ENCODE measurements at regions not wholly inside any gene's neighbourhood (a gene's known extent, or its start where the extent isn't known, plus 50 kb on each side); places are given as distances from the start of the nearest gene placed in this dataset.
"Not testable (repeated sequence)": the region's sequence is repeated elsewhere in the genome, so short reads cannot be mapped to it uniquely, and the experiment has no call there.

DNA sequence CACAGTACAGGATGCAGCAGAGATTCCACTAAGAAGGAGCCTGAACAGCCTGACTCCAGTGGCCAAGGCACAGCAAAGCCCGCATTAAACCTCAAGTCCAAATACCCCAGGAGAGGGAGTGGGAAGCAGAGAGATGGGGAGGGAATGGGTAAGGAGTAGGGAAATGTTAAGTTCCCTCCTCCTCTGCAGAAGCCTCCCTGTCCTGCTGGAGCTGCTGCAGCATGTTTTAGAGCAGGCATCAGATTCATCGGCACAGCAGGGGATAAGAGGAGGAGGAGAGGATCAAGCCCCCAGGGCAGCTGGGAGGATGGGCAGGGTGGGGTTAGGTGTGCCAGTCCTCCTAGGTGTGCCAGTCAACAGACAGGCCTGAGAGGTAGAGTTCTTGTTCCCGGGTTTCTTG is 709.7 kb downstream of the PTPRU start:
- no peak for DNase-seq

DNA sequence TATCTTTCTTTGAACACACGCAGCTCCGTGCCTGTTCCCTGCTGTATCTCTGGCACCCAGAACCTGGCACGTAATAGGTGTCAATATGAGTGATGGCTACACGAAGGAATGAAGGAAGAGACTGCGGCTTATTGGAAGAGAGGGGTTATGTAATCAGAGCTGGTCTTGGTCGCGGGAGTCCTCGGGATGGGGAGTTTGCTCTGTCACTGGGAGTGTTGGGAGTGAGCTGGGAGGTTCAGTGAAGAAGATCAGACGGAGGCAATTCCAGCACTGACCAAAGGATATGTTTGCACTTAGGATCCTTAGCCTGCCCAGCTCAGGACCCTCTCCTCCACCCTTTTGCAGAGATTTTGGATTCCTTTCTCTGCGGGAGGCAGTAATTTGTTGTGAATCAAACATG is 709.1 kb downstream of the PTPRU start:
- no peak for DNase-seq

DNA sequence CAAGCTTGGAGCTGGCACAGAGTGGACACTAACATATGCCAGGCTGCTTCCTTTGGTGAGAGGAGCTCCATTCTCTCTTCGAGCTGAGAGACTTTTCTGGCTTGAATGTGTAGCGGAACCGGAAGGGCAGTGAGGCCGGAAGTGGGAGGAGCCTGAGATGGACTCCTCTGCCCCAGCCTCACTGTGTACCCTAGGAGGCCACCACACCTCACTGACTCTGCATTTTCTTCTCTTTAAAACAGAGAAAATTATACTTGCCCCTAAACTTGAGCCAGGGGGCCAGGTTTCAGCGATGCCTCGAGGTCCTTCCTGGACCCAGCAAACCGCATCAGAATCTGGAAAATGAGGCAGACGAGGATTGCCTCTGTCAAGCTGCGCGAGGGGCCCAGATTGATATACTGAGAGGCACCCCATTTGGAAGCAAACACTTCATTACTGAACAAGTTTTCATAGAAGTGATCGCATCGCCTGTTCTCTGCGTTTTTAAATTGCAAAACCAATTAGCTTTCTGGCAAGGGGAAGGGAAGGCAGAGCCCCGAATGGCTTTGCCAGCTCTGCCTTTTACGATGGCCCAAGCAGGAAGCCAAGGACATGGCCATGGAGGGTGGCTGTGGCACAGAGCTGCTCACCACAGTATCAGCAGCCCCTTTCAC is 708.1 kb downstream of the PTPRU start:
- no peak for DNase-seq

DNA sequence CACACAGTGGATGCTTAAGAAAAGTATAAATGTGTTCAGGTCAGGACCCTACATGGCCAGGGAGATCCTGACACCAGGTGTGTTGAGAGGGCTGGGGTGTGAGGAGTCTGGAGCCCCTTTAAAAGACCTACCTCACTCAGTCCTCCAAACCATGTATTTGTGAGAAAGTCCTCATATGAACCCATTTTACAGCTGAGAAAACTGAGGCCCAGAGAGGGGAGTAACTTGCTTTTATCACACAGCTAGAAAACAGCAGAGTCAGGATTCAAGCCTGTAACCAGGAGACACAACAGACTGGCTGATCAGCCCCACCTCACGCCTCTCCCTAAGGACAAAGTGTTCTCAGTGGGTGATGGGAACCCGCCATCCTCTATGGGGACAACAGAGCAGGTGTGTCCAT is 706.7 kb downstream of the PTPRU start:
- no peak for DNase-seq

DNA sequence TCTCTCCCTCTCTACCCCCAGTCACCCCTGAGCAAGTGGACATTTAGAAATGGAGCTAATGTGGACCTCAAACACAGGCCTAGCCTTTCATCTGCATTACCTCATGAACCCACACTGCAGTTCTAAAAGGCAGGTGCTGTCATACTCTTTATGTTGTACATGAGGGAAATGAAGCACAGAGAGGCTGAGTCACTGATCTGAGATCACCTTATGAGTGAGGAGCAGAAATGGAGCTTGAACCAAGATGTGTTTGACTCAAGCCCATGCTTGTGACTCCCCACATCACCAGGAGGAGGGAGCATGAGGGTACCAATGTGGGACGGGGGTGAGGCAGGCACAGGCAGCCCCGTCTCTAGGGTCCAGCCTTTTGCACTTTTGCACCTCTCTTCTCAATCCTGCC is 702.8 kb downstream of the PTPRU start:
- no peak for DNase-seq

DNA sequence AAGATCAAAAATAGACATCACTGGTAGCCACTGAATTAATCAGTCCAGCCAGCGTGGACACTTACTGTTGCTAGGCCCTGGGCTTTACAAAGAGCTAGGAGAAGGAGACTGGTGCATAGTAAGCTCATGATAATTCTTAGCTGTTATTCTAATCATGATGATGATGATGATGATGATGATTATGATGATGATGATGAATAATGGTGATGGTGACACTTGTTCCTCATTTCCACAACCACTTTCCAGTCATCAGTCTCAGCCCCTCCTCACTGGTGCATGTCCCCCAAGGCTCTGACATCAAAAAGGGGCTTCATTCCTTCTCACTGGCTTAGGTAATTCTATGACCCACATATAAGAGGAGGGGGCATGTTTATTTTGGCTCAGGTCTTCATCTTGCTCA is 701.0 kb downstream of the PTPRU start:
- DNase-seq, result no peak

DNA sequence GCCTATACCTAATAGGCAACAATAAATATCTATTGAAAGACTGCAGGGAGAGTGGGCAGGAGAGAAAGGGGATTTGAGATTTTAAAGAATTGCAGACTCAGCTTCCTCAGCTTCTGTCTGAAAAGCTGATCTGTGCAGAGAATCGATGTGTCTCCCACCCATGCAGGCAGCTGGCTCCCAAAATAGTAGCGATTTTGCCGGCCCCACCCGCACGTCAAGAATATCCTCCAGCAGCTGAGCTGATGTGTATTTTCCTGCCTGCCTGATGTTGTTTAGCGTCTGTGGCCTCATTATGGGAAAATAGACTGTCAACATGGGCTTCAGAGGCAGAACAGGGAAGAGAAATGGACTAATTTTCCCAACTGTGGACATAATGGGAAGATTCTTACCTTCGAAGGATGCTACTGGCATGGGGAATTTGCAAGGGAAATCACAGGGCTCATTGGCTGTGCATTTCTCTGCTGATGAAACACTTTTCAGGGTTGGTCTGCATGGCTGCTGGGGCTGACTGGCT is 699.8 kb downstream of the PTPRU start:
- no peak for DNase-seq

DNA sequence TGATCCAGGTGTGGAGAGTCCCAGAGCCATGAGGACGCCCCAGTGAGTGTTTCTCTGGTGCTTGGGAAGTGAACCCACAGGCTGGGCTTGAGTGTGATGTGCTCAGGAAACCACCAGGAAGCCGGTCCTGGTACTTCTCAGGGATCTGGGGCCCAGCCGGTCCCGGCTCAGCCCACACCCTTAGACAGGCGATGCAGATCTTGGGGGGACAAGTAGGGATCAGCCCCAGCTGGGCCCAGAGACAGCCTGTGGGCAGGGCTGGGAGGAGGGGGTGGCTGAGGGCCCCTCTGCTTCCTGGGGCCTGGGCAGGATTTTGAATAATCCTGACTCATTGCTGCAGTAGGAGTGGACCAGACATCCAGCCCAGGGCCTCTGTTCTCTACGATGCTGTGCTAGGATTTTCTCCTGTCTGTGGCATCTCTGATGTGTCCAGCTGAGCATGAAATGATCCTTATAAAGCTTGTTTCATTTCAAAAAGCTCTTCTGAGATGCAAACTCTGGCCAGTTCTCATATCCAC is 698.0 kb downstream of the PTPRU start:
- DNase-seq, result no peak

DNA sequence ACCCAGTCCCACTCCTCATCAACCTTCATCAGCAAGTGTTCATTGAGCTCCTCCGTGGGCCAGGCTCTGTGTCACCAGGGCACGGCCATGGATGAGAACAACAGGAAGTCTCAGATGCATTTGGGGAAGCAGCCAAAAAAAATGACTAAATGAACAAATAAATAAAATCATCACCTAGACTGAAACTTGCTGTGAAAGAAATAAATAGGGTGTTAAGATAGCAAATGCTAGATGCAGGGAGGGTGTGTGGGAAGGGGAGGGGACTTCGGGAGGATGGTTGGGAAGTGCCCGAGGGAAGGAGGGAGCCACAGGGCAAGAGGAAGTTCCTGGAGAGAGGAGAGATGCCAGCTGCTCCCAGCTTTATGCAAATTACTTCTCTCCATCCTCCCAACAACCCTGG is 696.7 kb downstream of the PTPRU start:
- DNase-seq, result no peak

DNA sequence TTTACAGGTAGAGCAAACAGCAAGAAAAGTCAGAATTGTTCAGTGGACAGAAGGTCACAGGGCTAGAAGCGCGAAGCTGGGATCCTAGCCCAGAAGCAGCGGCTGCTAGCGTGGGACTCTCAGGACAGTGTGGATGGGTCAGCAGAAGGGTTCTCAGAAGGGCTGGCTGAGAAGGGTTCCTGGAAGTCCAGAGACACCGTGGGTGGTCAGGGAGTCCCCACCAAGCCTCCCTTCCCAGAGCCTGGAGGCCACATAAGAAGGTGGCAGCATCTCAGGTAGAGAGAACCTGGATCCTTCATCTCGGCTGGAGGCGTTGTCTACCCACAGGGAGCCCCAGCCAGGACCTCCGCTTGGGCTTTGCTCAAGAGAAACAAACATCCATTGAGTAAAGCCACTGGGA is 696.3 kb downstream of the PTPRU start:
- DNase-seq, result no peak

DNA sequence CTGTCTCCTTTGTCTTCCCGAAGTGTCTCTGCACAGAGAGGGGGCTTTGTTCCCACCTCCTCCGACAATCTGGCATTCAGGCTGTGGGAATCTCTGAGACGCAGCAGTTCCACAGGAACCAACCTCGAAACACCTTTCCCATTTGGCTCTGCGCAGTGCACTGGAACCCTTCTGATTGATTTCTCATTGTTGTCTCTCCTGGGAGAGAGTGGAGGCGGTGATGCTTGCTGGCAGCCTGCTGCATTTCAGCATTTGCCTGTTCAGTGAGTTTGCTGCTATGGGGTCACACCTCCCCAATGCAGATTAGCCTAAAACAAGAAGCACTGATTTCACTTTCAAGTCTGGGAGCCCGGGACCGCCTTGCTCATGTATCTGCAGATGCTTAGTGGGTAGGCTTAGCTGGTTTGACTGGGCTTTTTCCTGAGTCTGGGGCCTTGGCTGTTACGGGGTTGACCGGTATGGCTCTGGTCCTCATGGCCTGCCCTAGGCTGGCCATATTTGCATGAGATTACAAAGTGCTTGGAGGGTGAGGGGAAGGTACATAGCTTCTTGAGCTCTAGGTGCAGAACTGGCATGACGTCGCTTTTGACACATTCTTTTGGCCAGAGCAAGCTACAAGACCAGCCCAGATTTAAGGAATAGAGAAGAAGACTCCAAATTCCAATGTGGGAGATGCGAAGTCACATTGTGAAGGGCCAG is 695.3 kb downstream of the PTPRU start:
- DNase-seq, result no peak

DNA sequence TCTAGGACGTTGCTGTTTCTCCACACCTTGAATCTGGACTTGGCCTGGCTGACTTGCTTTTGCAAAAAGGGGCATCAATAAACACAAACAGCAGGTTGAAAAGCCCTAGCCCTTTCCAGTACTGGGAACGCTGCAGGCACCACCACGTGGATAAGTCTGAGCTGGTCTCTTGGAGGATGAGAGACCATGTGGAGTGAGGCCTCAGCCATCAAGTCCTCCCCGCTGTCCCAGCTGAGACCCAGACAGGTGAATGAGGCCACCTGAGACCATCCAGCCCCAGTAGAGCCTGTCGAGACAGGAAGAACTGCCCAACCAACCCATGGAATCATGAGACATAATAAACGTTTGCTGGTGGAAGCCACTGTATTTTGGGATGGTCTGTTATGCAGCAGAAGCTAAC is 688.7 kb downstream of the PTPRU start:
- DNase-seq, result no peak

DNA sequence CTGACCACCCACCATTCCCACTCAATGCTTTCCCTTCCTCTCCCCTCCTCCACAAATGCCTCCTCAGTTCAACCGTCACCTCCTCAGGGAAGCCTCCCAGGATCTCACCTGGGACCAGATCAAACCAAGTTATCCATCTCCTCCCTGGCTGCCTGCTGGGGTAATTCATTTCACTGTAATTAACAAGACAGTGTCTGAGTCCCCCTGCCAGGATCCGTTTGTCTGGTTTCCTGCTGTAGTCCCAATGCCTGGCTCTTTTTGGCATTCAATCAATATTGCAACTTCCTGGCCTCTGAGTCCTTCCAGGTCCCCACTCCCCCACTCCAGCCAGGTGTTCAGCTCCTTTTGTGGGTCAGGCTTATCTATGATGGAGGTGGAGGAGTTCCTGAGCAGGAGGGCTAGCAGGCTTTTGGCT is 687.7 kb downstream of the PTPRU start:
- DNase-seq, result no peak

DNA sequence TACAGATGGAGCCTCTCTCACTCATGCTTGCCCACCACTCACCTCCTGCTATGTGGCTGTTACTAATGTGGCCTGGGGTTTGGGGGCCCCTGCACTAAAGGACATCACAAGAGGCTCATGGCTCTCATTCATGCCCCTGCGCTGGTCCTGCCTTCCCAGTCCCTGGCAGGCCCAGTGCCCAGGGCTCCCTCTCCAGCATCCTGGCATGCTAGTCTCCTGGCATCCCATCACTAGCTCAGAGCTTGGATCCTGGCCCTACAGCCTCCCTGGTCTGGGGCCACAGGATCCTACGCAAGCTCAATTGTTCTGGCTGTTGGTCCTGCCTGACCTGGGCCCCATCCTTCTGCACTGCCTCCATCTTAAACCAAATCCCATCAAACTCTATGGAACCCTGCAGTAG is 685.4 kb downstream of the PTPRU start:
- DNase-seq, result no peak

DNA sequence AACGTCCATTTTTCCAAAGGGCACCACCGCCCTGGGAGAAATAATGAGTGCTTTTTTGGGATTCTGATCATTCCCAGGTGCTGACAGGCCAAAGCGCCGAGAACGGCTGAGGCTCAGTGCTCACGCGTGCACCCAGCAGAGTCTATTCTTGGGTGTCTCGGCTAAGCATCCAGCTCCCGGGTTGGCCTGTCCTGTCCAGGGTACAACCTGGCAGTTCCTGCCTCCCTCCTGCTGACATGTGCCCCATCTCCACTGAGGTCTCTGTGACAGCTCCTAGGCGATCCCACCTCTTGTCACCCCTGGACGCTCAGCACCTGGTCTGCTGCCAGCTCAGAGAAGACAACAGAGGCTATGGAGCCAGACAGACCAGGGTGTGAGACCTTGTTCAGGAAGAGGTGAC is 684.5 kb downstream of the PTPRU start:
- DNase-seq, result no peak

DNA sequence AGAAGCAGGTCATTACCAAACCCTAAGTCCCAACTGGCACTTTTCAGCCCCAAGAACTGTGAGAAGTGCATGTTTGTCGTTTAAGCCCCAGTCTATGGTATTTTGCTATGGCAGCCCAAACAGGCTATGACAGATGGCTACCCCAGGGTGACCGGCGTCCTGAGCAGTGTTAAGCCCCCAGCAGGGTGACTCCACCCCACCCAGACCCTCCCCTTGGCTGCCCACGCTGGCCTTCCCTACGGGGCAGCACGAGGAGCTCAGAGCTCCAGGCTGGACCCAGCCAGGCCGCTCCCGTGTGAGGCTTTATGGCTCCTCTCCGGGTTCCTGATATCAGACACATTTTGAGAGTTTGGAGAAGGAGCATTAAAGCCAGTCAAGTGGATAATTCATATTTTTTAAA is 684.0 kb downstream of the PTPRU start:
- DNase-seq, result no peak

DNA sequence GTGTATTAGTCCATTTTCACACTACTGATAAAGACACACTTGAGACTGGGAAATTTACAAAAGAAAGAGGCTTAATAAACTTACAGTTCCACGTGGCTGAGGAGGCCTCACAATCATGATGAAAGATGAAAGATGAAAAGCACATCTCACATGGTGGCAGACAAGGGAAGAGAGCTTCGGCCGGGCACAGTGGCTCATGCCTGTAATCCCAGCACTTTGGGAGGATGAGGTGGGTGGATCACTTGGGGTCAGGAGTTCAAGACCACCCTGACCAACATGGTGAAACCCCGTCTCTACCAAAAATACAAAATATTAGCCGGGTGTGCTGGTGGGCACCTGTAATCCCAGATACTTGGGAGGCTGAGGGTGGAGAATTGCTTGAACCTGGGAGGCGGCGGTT is 682.7 kb downstream of the PTPRU start:
- not testable (repeated sequence) for DNase-seq

DNA sequence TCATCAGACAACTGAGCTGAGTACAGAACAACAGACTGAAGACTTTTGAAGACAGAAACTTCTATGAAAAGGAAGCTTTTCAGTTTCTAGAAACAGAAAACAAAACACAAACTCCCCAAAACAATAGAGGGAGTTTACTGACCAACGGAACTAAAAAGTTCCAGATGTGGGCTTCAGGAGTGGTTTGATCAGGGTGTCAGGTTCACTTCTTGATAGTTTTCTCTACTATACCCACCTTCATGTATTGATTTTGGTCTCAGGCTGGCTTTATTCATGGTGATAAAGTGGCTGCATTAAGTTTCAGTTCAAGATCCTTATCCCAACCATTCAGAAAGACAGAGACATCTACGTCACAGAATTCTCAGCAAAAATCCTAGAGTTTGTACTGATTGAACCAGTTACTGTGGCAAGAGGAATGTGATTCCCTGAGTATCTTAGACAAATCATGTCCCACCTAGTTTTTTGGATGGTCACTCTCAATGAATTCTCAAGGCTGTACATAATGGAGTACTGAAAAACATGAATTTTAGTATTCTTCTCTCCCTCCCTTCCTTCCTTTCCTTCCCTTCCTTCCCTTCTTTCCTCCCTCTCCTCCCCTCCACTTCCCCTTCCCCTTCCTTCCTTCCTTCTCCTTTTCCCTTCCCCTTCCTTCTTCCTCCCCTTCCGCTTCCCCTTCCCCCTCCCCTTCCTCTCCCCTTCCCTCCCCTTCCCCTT is 680.5 kb downstream of the PTPRU start:
- no peak for DNase-seq

DNA sequence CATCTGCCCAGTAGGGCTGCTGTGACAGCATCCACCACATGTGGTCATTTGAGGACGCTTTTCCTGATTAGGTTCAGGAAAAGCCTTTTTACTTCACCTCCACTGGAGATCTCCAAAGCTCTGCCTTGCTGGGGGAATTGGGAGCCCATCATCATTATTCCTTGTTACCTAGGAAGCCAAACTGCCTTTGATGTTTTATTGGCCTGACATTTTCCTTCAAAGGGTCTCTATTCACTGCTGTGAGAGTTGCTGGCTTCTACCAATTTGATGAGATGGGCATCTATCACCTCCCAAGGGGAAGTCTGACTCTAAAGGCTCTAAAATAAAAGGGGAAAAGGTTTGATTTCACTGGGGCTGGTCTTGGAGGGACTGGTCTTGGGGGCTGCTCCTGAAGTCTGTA is 678.6 kb downstream of the PTPRU start:
- DNase-seq, result no peak

DNA sequence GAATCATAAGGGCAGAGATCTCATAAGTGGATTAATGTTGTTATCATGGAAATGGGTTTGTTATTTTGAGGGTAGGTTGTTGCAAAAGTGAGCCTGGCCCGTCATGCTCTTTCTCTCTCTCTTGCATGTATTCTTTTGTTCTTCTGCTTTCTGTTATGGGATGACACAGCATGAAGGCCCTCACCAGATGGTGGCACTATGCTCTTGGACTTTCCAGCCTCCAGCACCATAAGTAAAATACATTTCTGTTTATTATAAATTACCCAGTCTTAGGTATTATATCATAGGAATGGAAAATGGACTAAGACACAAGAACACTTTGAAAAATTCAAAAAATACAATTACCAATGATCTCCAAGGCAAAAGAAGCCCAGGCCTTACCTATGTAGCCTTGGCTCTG is 676.1 kb downstream of the PTPRU start:
- DNase-seq, result peak; percentile 2

DNA sequence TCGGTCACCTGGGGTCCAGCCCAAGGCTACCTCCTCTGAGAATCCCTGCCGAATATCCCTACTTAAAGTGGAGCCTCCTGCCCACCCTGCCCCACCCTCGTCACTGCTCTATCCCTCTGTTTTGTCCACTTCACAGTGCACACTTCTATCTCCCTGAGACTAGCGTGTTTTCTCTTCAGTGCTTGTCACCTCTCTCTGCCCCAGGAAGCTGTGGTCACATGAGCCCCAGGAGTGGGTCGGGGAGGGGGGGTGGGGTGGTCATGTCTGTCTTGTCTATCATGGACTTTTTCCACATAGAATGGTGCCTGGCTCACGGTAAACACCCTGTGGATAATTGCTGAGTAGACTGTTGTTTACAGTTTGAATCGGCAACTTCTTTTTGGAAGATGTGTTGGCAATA is 673.6 kb downstream of the PTPRU start:
- no peak for DNase-seq

DNA sequence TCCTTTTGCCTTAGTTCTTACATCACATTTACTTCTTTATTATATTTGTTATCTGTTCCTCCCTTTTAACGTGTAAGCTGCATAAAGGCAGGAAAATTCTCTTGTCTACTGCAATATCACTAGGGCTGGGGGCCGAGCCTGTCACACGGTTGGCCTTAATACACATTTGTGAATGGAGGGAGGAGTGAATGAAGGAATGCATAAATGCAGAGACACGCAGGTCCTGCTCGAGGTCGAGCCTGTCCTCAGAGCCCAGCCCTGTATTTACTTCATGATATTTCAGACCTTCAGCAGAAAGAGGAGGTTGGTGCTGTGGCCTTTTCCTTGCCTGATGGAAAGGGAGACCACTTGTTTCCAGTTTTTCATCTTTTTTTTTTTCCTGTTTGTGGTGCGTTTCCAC is 671.3 kb downstream of the PTPRU start:
- DNase-seq, result no peak

DNA sequence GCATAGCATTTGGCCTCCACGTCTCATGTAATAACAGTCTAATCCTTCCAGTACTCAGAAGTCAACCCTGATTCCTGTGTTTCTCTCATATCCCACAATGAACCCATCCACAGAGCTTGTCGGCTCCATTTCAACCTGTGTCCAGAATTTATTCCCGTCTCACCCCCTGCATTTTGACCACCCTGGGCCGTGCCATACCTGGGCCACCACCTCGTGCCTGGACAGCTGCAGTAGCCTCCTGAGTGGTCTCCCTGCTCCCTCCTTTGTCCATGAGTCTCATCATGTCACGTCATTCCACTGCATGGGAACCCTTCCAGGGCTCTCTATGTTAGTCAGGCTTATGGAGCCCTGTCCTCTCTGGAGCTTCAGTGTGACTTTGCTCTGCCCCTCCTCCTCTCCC is 670.6 kb downstream of the PTPRU start:
- no peak for DNase-seq
